Activated naive CD8-positive, alpha-beta T cell treated with anti-CD3 and anti-CD28 coated beads, Interleukin-2, amount 50 U/mL, for 24 hours (primary cell): ENCODE measurements at regions not wholly inside any gene's neighbourhood (a gene's known extent, or its start where the extent isn't known, plus 50 kb on each side); places are given as distances from the start of the nearest gene placed in this dataset.

ENCODE experiments used
- ATAC-seq: fragments of 150-1000 bp; cut with Tn5 transposase; one replicate; pipeline ENCODE4 v1.10.0; 2021
- DNase-seq: peaks from one replicate; pipeline ENCODE4 v3.0.0; 2021
- H3K27ac Mint-ChIP-seq: one replicate; pipeline ENCODE4 v1.8.0; 2021; ENCODE audit warnings: mild to moderate bottlenecking, mixed read lengths
- H3K27me3 Mint-ChIP-seq: one replicate; pipeline ENCODE4 v1.8.0; 2021; ENCODE audit warnings: mixed read lengths
- H3K36me3 Mint-ChIP-seq: one replicate; pipeline ENCODE4 v1.8.0; 2021; ENCODE audit warnings: low read depth, mixed read lengths
- H3K4me1 Mint-ChIP-seq: one replicate; pipeline ENCODE4 v1.8.0; 2021; ENCODE audit warnings: mixed read lengths
- H3K4me3 Mint-ChIP-seq: one replicate; pipeline ENCODE4 v1.8.0; 2021; ENCODE audit warnings: mild to moderate bottlenecking, moderate library complexity, mixed read lengths
- H3K9me3 Mint-ChIP-seq: one replicate; pipeline ENCODE4 v1.8.0; 2021; ENCODE audit warnings: mixed read lengths

DNA sequence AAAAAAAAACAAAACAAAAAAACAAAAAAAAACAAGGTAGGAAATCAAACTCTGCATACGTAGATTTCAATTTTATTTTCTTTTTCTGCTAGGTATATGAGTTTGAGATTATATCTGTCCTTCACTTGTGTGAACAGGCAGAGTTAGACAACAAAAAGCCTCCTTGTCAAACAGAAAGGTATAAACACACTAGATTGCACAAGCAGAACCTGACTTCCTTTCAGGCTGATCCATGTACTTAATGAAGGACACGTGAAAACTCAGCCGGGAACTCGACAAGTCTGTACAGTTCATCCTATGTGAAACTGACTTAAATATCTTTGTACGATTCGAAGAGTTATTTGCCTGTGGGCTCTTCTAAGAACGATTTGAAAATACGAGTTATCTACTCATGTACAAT lies 254.1 kb downstream of the ARL4A start:
- no peak overlapping the region for H3K27ac Mint-ChIP-seq
- H3K9me3 Mint-ChIP-seq = peaks cover 6% of the 10 kb centered on the region
- DNase-seq (no peak), ATAC-seq (no peak)
- H3K4me3 Mint-ChIP-seq = no peak overlapping the region
- no peaks in the 10 kb centered on the region for H3K4me1 Mint-ChIP-seq
- no peaks in the 10 kb centered on the region for H3K27me3 Mint-ChIP-seq
- no peaks in the 10 kb centered on the region for H3K36me3 Mint-ChIP-seq

DNA sequence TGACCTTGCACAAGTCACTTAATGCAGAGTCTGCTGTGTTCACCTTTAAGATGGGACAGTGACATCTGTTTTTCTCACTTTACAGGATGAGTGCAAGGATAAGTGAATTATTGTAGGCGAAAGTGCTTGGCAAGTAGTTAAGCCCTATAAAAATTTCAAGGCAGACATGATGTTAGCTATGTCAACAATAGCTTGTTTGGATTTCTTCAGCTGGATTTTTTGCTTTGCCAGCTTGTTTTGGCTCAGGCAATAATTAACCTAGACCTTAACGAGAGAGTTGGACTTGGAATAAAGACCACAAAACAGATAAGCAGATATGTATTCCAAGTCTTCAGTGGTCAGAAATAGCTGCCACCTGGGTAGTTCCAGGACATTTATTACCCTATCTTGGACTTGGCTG lies 255.2 kb downstream of the ARL4A start:
- Mint-ChIP-seq H3K4me3 (no peak overlapping the region), H3K36me3 (no peaks in the 10 kb centered on the region), H3K9me3 (peaks cover 6% of the 10 kb centered on the region), H3K27ac (no peak overlapping the region), H3K4me1 (no peaks in the 10 kb centered on the region), H3K27me3 (no peaks in the 10 kb centered on the region)
- no peak for DNase-seq
- no peak for ATAC-seq

DNA sequence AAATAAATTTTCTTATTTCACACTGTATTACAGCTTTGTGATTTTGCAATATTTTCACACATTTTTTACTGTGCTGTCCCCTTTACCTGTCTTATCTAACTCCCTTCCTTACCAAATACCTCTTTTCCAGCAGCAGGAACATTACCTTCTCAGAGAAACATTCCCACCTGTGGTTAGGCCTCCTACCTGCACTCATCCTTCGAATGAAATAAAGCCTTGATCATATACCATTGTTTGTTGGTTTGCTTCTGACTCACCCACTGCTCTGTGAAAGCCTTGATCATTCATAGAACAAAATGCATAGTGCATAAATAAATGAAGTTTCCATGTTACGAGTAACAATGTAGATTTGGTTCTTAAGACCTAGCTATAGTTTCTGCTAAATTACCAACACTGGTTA lies 256.3 kb downstream of the ARL4A start:
- H3K27ac Mint-ChIP-seq = no peak overlapping the region
- DNase-seq = no peak

DNA sequence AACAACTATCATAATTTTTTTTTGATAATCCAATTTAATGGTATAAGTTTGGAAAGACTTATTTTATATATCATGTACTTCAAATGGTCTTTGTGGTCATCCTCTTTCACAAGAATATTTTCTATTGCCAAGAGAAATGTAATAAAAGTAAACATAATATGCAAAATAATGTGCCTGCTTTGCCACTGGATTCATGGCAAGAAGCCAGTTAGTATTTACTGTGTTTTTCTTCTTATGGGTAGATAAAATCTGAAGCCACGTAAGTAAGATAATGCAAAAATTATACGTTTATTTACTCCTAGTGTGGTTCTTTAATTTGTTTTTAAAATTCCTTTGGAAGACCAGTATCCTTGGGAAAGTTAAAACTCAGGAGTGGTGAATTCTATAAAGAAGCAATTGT lies 258.5 kb downstream of the ARL4A start:
- Mint-ChIP-seq H3K36me3 (no peaks in the 10 kb centered on the region), H3K9me3 (no peaks in the 10 kb centered on the region), H3K27ac (no peak overlapping the region), H3K27me3 (no peaks in the 10 kb centered on the region), H3K4me1 (no peaks in the 10 kb centered on the region), H3K4me3 (no peak overlapping the region)
- DNase-seq = no peak
- no peak for ATAC-seq

More for the DNA sequence above, 256.3 kb downstream of the ARL4A start:
- peaks cover under 1% of the 10 kb centered on the region for H3K9me3 Mint-ChIP-seq
- no peaks in the 10 kb centered on the region for H3K27me3 Mint-ChIP-seq
- no peaks in the 10 kb centered on the region for H3K36me3 Mint-ChIP-seq
- ATAC-seq = no peak
- no peak overlapping the region for H3K4me3 Mint-ChIP-seq
- H3K4me1 Mint-ChIP-seq = no peaks in the 10 kb centered on the region

DNA sequence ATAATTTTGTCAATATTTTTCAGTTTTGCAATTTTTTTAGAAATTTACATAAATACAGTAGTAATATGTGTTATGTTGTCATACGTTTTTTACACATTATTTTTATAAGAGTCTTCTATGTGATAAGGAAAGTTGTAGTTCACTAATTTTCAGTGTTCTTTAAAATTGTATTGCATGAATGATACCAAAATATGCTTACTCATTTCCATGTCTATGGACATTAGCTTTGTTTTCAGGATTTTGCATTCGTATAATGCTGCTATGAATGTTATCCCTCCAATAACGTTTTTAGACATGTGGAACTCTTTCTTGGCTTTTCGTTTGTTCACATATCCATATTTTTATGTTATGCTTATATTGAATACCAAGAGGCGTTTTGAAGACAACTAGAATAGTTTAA lies 260.0 kb downstream of the ARL4A start:
- no peak for DNase-seq
- H3K27me3 Mint-ChIP-seq = no peaks in the 10 kb centered on the region
- H3K9me3 Mint-ChIP-seq = no peaks in the 10 kb centered on the region

DNA sequence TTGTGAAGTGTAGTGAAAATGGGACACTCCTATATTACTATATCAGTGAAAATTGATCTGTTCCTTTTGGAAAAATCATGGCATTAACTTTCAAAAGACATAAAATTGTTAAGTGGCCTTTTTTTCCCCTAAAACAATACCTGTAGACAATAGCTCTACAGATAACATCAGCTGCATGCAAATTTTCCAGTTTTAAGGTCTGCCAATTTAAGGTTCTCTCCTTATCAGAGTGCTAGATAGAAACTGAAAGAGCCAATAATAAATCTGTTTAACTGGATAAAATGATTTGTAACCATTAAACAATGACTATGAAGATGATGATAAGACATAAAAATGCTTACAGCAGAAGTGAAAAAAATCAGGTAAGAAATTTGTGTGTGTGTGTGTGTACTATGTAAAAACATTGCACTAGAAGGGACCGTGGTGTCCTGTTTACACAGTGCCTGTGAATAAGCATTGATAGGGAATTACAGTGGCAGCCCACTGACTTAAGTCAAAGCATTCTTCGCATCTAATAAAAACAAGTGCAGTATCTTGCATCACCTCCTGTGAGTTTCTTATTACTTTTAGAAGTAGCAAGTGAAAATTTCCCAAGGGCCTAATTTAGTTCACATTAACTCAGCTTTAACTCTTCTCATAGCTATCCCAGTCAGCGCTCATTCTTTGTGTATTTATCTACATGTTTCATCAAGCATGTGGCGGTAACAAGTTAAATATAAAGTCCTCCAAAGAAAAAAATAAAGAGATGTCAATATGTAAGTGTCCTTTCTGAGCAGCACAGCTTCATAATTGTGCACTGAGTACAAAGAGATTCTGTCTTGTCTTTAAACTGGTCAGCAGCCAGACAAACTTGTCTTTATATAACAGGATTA lies 261.9 kb downstream of the ARL4A start:
- H3K9me3 Mint-ChIP-seq = no peaks in the 10 kb centered on the region
- no peaks in the 10 kb centered on the region for H3K27me3 Mint-ChIP-seq
- DNase-seq (no peak), ATAC-seq (no peak)
- H3K4me1 Mint-ChIP-seq = no peaks in the 10 kb centered on the region
- H3K27ac Mint-ChIP-seq = no peak overlapping the region
- H3K36me3 Mint-ChIP-seq = no peaks in the 10 kb centered on the region
- no peak overlapping the region for H3K4me3 Mint-ChIP-seq

More for the DNA sequence above, 260.0 kb downstream of the ARL4A start:
- no peak overlapping the region for H3K27ac Mint-ChIP-seq
- no peaks in the 10 kb centered on the region for H3K36me3 Mint-ChIP-seq
- H3K4me1 Mint-ChIP-seq = no peaks in the 10 kb centered on the region
- no peak overlapping the region for H3K4me3 Mint-ChIP-seq
- no peak for ATAC-seq

DNA sequence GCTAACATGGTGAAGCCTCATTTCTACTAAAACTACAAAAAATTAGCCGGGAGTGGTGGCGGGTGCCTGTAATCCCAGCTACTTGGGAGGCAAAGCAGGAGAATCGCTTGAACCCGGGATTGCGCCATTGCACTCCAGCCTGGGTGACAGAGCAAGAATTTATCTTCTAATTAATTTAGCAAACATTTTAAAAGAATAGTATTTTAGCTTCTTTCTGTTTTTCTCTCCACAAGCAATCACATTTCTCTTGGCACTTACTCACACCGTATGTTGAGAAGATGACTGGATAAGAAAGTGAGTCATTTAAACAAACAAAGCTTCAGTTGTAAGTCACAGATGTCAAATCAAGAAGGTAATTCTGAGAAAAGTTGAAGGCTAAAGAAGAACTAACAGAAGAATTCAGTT lies 264.0 kb downstream of the ARL4A start:
- H3K27ac Mint-ChIP-seq = no peak overlapping the region
- no peaks in the 10 kb centered on the region for H3K9me3 Mint-ChIP-seq
- H3K27me3 Mint-ChIP-seq = no peaks in the 10 kb centered on the region
- ATAC-seq = no peak
- no peak for DNase-seq
- H3K36me3 Mint-ChIP-seq = no peaks in the 10 kb centered on the region
- no peak overlapping the region for H3K4me3 Mint-ChIP-seq
- H3K4me1 Mint-ChIP-seq = no peaks in the 10 kb centered on the region

DNA sequence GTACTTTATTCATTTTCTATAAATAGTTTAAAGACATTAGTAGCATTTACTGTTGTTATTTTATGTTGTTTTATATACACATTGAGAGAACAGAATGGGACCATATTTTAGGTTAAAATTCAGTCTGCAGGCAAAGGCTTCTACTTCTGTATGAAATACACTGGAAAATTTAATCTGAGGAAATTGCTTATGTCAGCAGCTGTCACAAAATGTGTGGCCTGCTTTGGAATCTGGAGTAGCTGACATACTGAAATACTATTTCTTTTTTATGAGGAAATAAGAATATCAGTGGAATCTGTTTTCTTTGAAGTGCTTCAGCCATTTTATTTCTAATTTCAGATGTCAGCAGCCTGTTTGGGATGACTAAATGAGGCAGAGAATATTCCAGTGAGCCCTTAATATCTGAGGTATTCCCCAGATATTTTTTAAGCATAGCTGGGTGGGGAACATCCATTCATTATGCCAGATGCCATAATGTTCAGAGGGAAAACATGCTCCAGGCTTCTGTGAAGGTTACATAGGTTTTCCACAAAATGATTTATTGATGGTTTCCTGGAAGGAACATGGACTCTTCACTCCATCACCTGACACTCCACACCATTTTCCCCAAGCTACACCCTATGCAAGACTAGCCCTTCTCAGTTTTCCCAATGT lies 267.1 kb downstream of the ARL4A start:
- no peak for DNase-seq
- Mint-ChIP-seq H3K36me3 (no peaks in the 10 kb centered on the region), H3K27me3 (peaks cover 2% of the 10 kb centered on the region), H3K9me3 (no peaks in the 10 kb centered on the region), H3K4me3 (no peak overlapping the region), H3K27ac (no peak overlapping the region), H3K4me1 (no peaks in the 10 kb centered on the region)
- no peak for ATAC-seq

DNA sequence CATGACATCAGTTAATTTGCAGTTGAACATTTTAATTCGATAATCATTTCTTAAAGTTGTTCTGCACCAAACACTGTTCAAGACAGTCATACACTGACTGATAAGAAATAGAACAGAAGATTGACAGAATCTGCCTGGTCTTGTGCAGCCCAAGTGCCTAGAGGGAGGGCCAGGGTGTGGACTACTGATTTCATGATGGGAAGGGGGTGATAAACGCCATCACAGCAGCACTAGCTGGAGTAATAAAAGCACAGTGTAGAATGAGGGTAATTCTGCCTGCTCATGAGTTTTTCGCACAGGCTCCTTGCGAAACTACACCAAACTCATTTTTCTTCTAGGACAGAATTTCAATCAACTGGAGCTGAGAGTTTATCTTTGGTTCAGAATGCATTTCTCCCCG lies 270.1 kb downstream of the ARL4A start:
- Mint-ChIP-seq H3K4me3 (no peak overlapping the region), H3K36me3 (no peaks in the 10 kb centered on the region), H3K9me3 (no peaks in the 10 kb centered on the region), H3K4me1 (no peaks in the 10 kb centered on the region), H3K27me3 (peaks cover 2% of the 10 kb centered on the region), H3K27ac (no peak overlapping the region)
- DNase-seq = no peak
- no peak for ATAC-seq

DNA sequence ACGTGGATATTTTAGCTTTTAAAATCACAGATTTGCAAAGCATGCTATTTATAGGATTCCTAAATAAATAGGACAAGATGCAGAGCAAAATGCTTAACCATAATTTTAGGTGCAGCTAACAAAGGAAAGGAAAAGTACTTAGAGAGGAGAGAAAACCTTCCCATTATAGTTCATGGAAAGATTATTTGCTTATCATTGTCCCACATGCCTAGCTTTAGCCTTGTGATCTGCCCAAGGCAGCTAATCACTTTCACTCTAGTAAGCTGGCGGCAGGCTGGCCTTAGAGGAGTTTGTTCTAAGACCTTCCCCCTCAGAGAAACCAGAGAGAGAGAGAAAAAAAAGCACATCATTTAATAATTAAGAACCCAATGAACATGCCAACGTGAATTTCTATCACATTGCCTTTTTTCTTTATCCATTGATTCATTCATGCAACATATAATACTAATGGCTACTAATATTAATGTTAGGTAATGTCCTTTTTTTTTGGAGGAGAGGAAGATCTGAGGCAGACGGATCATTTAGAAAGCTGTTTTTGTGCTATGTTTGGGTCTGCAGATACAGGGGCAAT lies 274.6 kb downstream of the ARL4A start:
- ATAC-seq = no peak

DNA sequence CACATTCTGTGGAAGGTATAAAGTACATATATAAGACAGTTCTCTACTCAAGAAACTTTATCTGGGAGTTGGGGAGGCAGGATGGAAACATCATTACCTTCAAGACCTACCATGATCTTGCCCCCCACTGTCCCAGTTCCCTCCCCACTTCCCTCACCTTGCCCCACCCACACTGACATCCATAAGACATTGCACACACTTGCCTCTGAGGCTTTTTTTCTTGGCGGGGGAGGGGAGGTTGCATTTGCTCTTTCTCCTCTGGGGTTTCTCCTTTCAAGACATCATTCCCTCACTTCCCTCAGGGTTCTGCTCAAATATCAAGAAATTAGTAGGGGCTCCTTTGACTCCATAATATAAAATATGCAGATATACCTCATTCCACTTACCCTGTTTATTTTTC lies 276.0 kb downstream of the ARL4A start:
- DNase-seq (no peak), ATAC-seq (no peak)
- Mint-ChIP-seq H3K27ac (no peak overlapping the region), H3K9me3 (no peaks in the 10 kb centered on the region), H3K4me3 (no peak overlapping the region), H3K27me3 (peaks cover 19% of the 10 kb centered on the region), H3K4me1 (no peaks in the 10 kb centered on the region), H3K36me3 (no peaks in the 10 kb centered on the region)

More for the DNA sequence above, 274.6 kb downstream of the ARL4A start:
- H3K4me1 Mint-ChIP-seq = no peaks in the 10 kb centered on the region
- H3K36me3 Mint-ChIP-seq = no peaks in the 10 kb centered on the region
- H3K27me3 Mint-ChIP-seq = peaks cover 11% of the 10 kb centered on the region
- H3K4me3 Mint-ChIP-seq = no peak overlapping the region
- no peak overlapping the region for H3K27ac Mint-ChIP-seq
- no peaks in the 10 kb centered on the region for H3K9me3 Mint-ChIP-seq
- no peak for DNase-seq

DNA sequence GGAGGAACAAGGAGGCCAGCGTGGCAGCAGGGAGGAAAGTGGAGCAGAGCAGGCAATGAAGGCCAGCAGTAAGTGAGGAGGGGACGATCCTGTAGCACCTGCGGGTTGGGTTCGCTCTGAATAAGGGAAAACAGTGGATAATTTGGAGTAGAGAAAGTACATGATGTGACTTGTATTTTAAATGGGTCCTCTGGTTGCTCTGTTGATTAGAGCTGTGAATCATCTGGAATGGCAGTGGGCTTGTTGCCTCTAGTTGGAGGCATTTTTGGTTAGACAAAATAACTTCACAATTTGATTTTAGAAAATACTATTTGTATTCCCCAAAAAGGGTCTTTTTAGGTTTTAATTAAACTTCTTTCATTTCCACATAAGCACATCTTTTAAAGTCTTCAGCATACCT lies 277.4 kb downstream of the ARL4A start:
- Mint-ChIP-seq H3K27me3 (peaks cover 19% of the 10 kb centered on the region), H3K4me1 (no peaks in the 10 kb centered on the region), H3K27ac (no peak overlapping the region), H3K9me3 (no peaks in the 10 kb centered on the region), H3K36me3 (no peaks in the 10 kb centered on the region), H3K4me3 (no peak overlapping the region)
- ATAC-seq (no peak), DNase-seq (no peak)

DNA sequence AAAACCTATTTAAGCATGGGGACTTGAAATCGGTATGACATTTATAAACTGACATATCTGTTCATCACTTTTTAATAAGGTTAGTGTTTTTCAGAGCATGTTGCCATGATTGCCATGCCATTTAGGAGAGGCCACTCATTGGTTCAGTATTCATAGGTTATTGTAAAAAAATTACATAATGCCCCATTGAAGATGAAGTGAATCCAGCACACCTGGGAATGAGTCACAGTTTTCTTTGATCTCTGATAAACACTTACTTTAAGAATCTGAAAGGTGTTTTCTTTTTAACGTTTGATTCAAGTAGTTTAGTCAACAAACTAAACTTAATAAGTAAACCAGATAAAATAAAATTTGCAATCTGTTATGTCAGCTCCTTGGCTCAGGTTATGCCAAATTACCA lies 278.3 kb downstream of the ARL4A start:
- Mint-ChIP-seq H3K27me3 (peaks cover 19% of the 10 kb centered on the region), H3K27ac (no peak overlapping the region), H3K4me1 (no peaks in the 10 kb centered on the region), H3K9me3 (no peaks in the 10 kb centered on the region), H3K36me3 (no peaks in the 10 kb centered on the region), H3K4me3 (no peak overlapping the region)
- ATAC-seq (no peak), DNase-seq (no peak)

DNA sequence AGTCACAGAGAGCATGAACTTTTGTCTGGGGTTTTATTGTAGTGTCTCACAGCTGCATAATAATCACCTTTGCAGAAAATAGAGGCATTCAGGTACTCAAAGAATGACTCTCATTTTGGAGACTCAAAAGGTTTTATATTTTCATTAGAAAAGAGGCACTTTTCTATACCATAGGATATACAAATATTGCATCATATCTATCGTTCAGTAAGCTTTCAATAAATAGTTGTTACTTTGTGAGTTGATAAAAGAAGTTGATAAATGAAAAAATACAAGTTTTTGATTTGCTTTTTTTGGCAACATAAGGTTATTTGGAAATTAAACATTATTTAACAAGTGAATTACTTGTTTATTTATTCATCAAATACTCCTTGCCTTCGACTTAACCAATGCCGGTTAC lies 279.9 kb downstream of the ARL4A start:
- no peaks in the 10 kb centered on the region for H3K4me1 Mint-ChIP-seq
- no peaks in the 10 kb centered on the region for H3K36me3 Mint-ChIP-seq
- no peak for ATAC-seq
- H3K27ac Mint-ChIP-seq = no peak overlapping the region
- no peaks in the 10 kb centered on the region for H3K9me3 Mint-ChIP-seq
- no peak overlapping the region for H3K4me3 Mint-ChIP-seq
- no peak for DNase-seq
- H3K27me3 Mint-ChIP-seq = peaks cover 19% of the 10 kb centered on the region

DNA sequence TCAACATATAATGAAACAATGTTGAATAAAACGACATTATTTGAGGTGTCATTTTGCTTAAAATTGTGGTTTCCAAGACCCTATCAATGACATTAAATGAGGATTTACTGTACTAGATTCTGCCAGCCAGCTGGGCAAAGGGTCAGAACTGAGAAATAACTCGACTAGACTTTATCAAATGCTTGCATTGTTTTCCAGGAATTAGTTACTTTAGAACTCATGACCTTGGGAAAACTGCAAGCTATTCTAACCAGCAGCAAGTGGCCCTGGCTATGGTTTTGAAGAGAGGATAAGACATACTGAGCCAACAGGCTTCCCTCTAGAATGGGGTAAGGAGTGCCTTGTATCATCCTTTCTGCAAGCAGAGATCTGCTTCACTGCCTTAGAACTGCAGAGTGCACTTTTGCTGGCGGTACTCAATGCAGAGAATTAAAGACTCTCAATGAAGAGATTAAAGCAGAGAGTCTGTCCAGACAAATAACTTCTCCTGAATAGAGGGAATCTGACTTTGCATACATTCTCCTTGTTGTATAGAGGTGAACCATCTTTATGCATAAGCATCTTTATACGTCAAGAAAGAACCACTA lies 281.5 kb downstream of the ARL4A start:
- ATAC-seq = no peak
- no peak for DNase-seq
- Mint-ChIP-seq H3K9me3 (no peaks in the 10 kb centered on the region), H3K4me3 (no peak overlapping the region), H3K27me3 (peaks cover 15% of the 10 kb centered on the region), H3K36me3 (no peaks in the 10 kb centered on the region), H3K4me1 (no peaks in the 10 kb centered on the region), H3K27ac (no peak overlapping the region)
